SK-N-SH treated with all-trans-retinoic acid at 6 μM for 48 hours (cell line): ENCODE measurements at regions not wholly inside any gene's neighbourhood (a gene's known extent, or its start where the extent isn't known, plus 50 kb on each side); places are given as distances from the start of the nearest gene placed in this dataset.

Experiments used
- ATAC-seq: fragments of 200-7000 bp; cut with Tn5 transposase; 3 replicates; pipeline ENCODE4 v1.9.1; 2020; ENCODE audit warnings: mild to moderate bottlenecking, moderate library complexity
- ARNTL ChIP-seq: fragments of 450-650 bp; formaldehyde crosslinking; IDR thresholded peaks from 2 replicates; pipeline ENCODE4 v1.5.0; 2020; ENCODE audit warnings: low read depth, mild to moderate bottlenecking, moderate library complexity, borderline replicate concordance
- BACH2 ChIP-seq: fragments of 250-450 bp; sonication (Bioruptor Pico); IDR thresholded peaks from 2 replicates; pipeline ENCODE4 v1.9.0; 2021; ENCODE audit warnings: mild to moderate bottlenecking, borderline replicate concordance
- CREB5 ChIP-seq: fragments of 250-450 bp; sonication (Bioruptor Pico); IDR thresholded peaks from 2 replicates; pipeline ENCODE4 v1.5.1; 2020; ENCODE audit warnings: low read depth, mild to moderate bottlenecking, moderate library complexity
- CSDC2 ChIP-seq: fragments of 250-450 bp; sonication (Bioruptor Pico); IDR thresholded peaks from 2 replicates; pipeline ENCODE4 v1.5.0; 2020; ENCODE audit warnings: mild to moderate bottlenecking, moderate library complexity
- ESRRG ChIP-seq: fragments of 250-450 bp; sonication (Bioruptor Pico); IDR thresholded peaks from 2 replicates; pipeline ENCODE4 v1.6.1; 2021; ENCODE audit warnings: mild to moderate bottlenecking
- GLIS3 ChIP-seq: fragments of 250-450 bp; sonication (Bioruptor Pico); IDR thresholded peaks from 2 replicates; pipeline ENCODE4 v1.5.0; 2020; ENCODE audit warnings: mild to moderate bottlenecking, moderate library complexity
- ISL1 ChIP-seq: fragments of 250-450 bp; sonication (Bioruptor Pico); IDR thresholded peaks from 2 replicates; pipeline ENCODE4 v2.1.2; 2022; ENCODE audit warnings: mild to moderate bottlenecking, moderate library complexity
- OSR1 ChIP-seq: fragments of 250-450 bp; sonication (Bioruptor Pico); IDR thresholded peaks from 2 replicates; pipeline ENCODE4 v1.8.0; 2022; ENCODE audit warnings: moderate library complexity, mild to moderate bottlenecking, inconsistent platforms
- POU6F1 ChIP-seq: fragments of 250-450 bp; sonication (Bioruptor Pico); IDR thresholded peaks from 2 replicates; pipeline ENCODE4 v1.8.0; 2021; ENCODE audit warnings: low read depth, mild to moderate bottlenecking, moderate library complexity, borderline replicate concordance
- PPARA ChIP-seq: fragments of 250-450 bp; sonication (Bioruptor Pico); IDR thresholded peaks from 2 replicates; pipeline ENCODE4 v1.5.0; 2020; ENCODE audit warnings: mild to moderate bottlenecking, borderline replicate concordance
- RARB ChIP-seq: fragments of 250-450 bp; sonication (Bioruptor Pico); IDR thresholded peaks from 2 replicates; pipeline ENCODE4 v1.8.0; 2021; ENCODE audit warnings: mild to moderate bottlenecking, moderate library complexity
- TCF4 ChIP-seq: fragments of 250-450 bp; sonication (Bioruptor Pico); IDR thresholded peaks from 2 replicates; pipeline ENCODE4 v1.8.0; 2021; ENCODE audit warnings: mild to moderate bottlenecking, moderate library complexity, borderline replicate concordance
- TOX ChIP-seq: fragments of 250-450 bp; sonication (Bioruptor Pico); IDR thresholded peaks from 2 replicates; pipeline ENCODE4 v1.8.0; 2021; ENCODE audit warnings: mild to moderate bottlenecking, moderate library complexity, borderline replicate concordance
- ZC3H10 ChIP-seq: fragments of 250-450 bp; sonication (Bioruptor Pico); IDR thresholded peaks from 2 replicates; pipeline ENCODE4 v1.5.1; 2021; ENCODE audit warnings: mild to moderate bottlenecking, moderate library complexity
- ZFP3 ChIP-seq: fragments of 250-450 bp; sonication (Bioruptor Pico); IDR thresholded peaks from 2 replicates; pipeline ENCODE4 v1.5.0; 2020; ENCODE audit warnings: mild to moderate bottlenecking, moderate library complexity
- ZFP30 ChIP-seq: fragments of 450-650 bp; formaldehyde crosslinking; IDR thresholded peaks from 2 replicates; pipeline ENCODE4 v1.5.0; 2022; ENCODE audit warnings: mild to moderate bottlenecking, moderate library complexity
- ZNF565 ChIP-seq: fragments of 450-650 bp; formaldehyde crosslinking; conservative IDR thresholded peaks from 2 replicates; pipeline ENCODE4 v1.5.0; 2020; ENCODE audit warnings: low read depth, mild to moderate bottlenecking, moderate library complexity
- ZNF70 ChIP-seq: fragments of 450-650 bp; formaldehyde crosslinking; IDR thresholded peaks from 2 replicates; pipeline ENCODE4 v1.5.0; 2020; ENCODE audit warnings: mild to moderate bottlenecking, moderate library complexity
- ZNF8 ChIP-seq: fragments of 450-650 bp; formaldehyde crosslinking; IDR thresholded peaks from 2 replicates; pipeline ENCODE4 v1.5.0; 2020; ENCODE audit warnings: mild to moderate bottlenecking, moderate library complexity
- TF ChIP-seq, protein P1 (sequence below): fragments of 250-450 bp; sonication (Bioruptor Pico); IDR thresholded peaks from 2 replicates; pipeline ENCODE4 v1.5.1; 2021; ENCODE audit warnings: mild to moderate bottlenecking, moderate library complexity
- TF ChIP-seq, protein P2 (sequence below): fragments of 250-450 bp; sonication (Bioruptor Pico); IDR thresholded peaks from 2 replicates; pipeline ENCODE4 v1.8.0; 2020; ENCODE audit warnings: mild to moderate bottlenecking, moderate library complexity, borderline replicate concordance

GRCh38 chr14:71474301-71475265, 457.6 kb upstream of the RGS6 start:
- ATAC-seq: peak; percentile 38; the same call in 1 of the 3 replicates
- 0 out of 2 replicates have a peak, but pooled peaks have one; percentile 13 for TF ChIP-seq ISL1
- TF ChIP-seq, protein P1, sequence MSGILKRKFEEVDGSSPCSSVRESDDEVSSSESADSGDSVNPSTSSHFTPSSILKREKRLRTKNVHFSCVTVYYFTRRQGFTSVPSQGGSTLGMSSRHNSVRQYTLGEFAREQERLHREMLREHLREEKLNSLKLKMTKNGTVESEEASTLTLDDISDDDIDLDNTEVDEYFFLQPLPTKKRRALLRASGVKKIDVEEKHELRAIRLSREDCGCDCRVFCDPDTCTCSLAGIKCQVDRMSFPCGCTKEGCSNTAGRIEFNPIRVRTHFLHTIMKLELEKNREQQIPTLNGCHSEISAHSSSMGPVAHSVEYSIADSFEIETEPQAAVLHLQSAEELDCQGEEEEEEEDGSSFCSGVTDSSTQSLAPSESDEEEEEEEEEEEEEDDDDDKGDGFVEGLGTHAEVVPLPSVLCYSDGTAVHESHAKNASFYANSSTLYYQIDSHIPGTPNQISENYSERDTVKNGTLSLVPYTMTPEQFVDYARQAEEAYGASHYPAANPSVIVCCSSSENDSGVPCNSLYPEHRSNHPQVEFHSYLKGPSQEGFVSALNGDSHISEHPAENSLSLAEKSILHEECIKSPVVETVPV (CRISPR knock-in tag): no peak

GRCh38 chr14:71475916-71476315, 456.3 kb upstream of the RGS6 start:
- no peak for ATAC-seq
- no peak for TF ChIP-seq ZNF8
- TF ChIP-seq GLIS3 (CRISPR knock-in tag): no peak
- no peak for TF ChIP-seq ARNTL (CRISPR knock-in tag)
- no peak for TF ChIP-seq ZC3H10 (CRISPR knock-in tag)

GRCh38 chr14:71478542-71478941, 453.7 kb upstream of the RGS6 start:
- no peak for ATAC-seq
- TF ChIP-seq ESRRG: no peak
- no peak for TF ChIP-seq BACH2
- TF ChIP-seq TCF4 (CRISPR knock-in tag): no peak
- no peak for TF ChIP-seq ZNF8
- no peak for TF ChIP-seq PPARA (CRISPR knock-in tag)
- TF ChIP-seq POU6F1 (CRISPR knock-in tag): no peak
- TF ChIP-seq RARB: no peak
- TF ChIP-seq, protein P2, sequence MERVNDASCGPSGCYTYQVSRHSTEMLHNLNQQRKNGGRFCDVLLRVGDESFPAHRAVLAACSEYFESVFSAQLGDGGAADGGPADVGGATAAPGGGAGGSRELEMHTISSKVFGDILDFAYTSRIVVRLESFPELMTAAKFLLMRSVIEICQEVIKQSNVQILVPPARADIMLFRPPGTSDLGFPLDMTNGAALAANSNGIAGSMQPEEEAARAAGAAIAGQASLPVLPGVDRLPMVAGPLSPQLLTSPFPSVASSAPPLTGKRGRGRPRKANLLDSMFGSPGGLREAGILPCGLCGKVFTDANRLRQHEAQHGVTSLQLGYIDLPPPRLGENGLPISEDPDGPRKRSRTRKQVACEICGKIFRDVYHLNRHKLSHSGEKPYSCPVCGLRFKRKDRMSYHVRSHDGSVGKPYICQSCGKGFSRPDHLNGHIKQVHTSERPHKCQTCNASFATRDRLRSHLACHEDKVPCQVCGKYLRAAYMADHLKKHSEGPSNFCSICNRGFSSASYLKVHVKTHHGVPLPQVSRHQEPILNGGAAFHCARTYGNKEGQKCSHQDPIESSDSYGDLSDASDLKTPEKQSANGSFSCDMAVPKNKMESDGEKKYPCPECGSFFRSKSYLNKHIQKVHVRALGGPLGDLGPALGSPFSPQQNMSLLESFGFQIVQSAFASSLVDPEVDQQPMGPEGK (CRISPR knock-in tag): no peak
- no peak for TF ChIP-seq OSR1
- no peak for TF ChIP-seq ZFP3 (CRISPR knock-in tag)
- TF ChIP-seq, protein P1 (CRISPR knock-in tag): no peak
- TF ChIP-seq CREB5 (CRISPR knock-in tag): no peak
- no peak for TF ChIP-seq ZNF565 (CRISPR knock-in tag)
- no peak for TF ChIP-seq ZC3H10 (CRISPR knock-in tag)
- no peak for TF ChIP-seq ZFP30 (CRISPR knock-in tag)
- TF ChIP-seq ZNF70 (CRISPR knock-in tag): no peak
- TF ChIP-seq ARNTL (CRISPR knock-in tag): no peak
- no peak for TF ChIP-seq TOX
- no peak for TF ChIP-seq CSDC2 (CRISPR knock-in tag)
